Vagina (tissue), 2 donors: ENCODE measurements at regions not wholly inside any gene's neighbourhood (a gene's known extent, or its start where the extent isn't known, plus 50 kb on each side); places are given as distances from the start of the nearest gene placed in this dataset.

ENCODE experiments used
- DNase-seq, 2 donors: peaks; one replicate each; pipeline ENCODE4 v3.0.0-alpha.2; 2017; ENCODE audit errors: extremely low spot score in 2 of 2
- H3K27ac ChIP-seq: fragments of 200-600 bp; sonication (generic); one replicate; pipeline ENCODE4 v1.5.1; 2019
- H3K27me3 ChIP-seq: fragments of 200-600 bp; sonication (generic); one replicate; pipeline ENCODE4 v1.5.1; 2019
- H3K36me3 ChIP-seq, 2 donors: fragments of 200-600 bp; sonication (generic); one replicate each; pipeline ENCODE4 v1.5.1; 2017 to 2019
- H3K4me1 ChIP-seq: fragments of 200-600 bp; sonication (generic); one replicate; pipeline ENCODE4 v1.5.1; 2019
- H3K4me3 ChIP-seq, 2 donors: fragments of 200-600 bp; sonication (generic); 1 replicate in 1 of 2; 2 replicates in 1 of 2; pipeline ENCODE4 v1.5.1; 2016 to 2019
- H3K9me3 ChIP-seq: fragments of 200-600 bp; sonication (generic); one replicate; pipeline ENCODE4 v1.5.1; 2019
- CTCF ChIP-seq, 3 experiments: fragments of 450-650 bp in 2 of 3; fragments of 200-600 bp in 1 of 3; sonication (generic) in 1 of 3; IDR thresholded peaks; one replicate each; pipeline ENCODE4 v1.5.1; 2017 to 2019; ENCODE audit warnings: antibody characterized with exemption in 3 of 3, mild to moderate bottlenecking in 2 of 3, moderate library complexity in 2 of 3
- POLR2A ChIP-seq, 2 donors: fragments of 450-650 bp; IDR thresholded peaks; one replicate each; pipeline ENCODE4 v1.6.1; 2017; ENCODE audit warnings: antibody characterized with exemption in 2 of 2, mild to moderate bottlenecking in 2 of 2, moderate library complexity in 2 of 2
- POLR2AphosphoS5 ChIP-seq, 2 donors: sonication (generic); formaldehyde crosslinking; IDR thresholded peaks; one replicate each; pipeline ENCODE4 v1.9.0; 2017; ENCODE audit warnings: antibody characterized with exemption in 2 of 2, mild to moderate bottlenecking in 2 of 2, low read depth in 1 of 2; ENCODE audit not compliant: insufficient read depth in 1 of 2
- intact Hi-C: fragments of 100-400 bp; cut with DNase I; formaldehyde crosslinking; loops from one replicate; pipeline ENCODE4 v1.15.1; 2023

- intact Hi-C loops = no loop called here
- no peak overlapping the region for H3K4me3 ChIP-seq
- no peak for DNase-seq
- H3K27ac ChIP-seq = no peak overlapping the region
- H3K36me3 ChIP-seq = no peaks in the 10 kb centered on the region
- no peaks in the 10 kb centered on the region for H3K9me3 ChIP-seq
- H3K4me1 ChIP-seq = no peaks in the 10 kb centered on the region
- TF ChIP-seq CTCF (IDR thresholded peaks at IDR 0.05) (no peak), POLR2AphosphoS5 (IDR thresholded peaks at IDR 0.05; ENCODE audit: insufficient read depth in 1 of 2, low read depth in 1 of 2) (no peak), POLR2A (IDR thresholded peaks at IDR 0.05) (no peak)
- no peaks in the 10 kb centered on the region for H3K27me3 ChIP-seq
These were observed 248.6 kb downstream of the MATN1 start for GRCh38 chr1:30474818-30475200.

- intact Hi-C loops = no loop called here
- H3K27ac ChIP-seq = no peak overlapping the region
- H3K27me3 ChIP-seq = no peaks in the 10 kb centered on the region
- H3K9me3 ChIP-seq = no peaks in the 10 kb centered on the region
- no peaks in the 10 kb centered on the region for H3K36me3 ChIP-seq
- H3K4me1 ChIP-seq = no peaks in the 10 kb centered on the region
- no peak overlapping the region for H3K4me3 ChIP-seq
- no peak for DNase-seq
- TF ChIP-seq POLR2A (IDR thresholded peaks at IDR 0.05) = no peak
- no peak for TF ChIP-seq POLR2AphosphoS5 (IDR thresholded peaks at IDR 0.05; ENCODE audit: insufficient read depth in 1 of 2, low read depth in 1 of 2)
- no peak for TF ChIP-seq CTCF (IDR thresholded peaks at IDR 0.05)
These were observed 249.2 kb downstream of the MATN1 start for GRCh38 chr1:30473922-30474817.

GRCh38 chr1:30472526-30472925 lies 250.9 kb downstream of the MATN1 start:
- no peaks in the 10 kb centered on the region for H3K27me3 ChIP-seq
- DNase-seq = no peak
- TF ChIP-seq CTCF (IDR thresholded peaks at IDR 0.05) = no peak
- TF ChIP-seq POLR2A (IDR thresholded peaks at IDR 0.05) = no peak
- TF ChIP-seq POLR2AphosphoS5 (IDR thresholded peaks at IDR 0.05; ENCODE audit: insufficient read depth in 1 of 2, low read depth in 1 of 2) = no peak
- no peak overlapping the region for H3K27ac ChIP-seq
- H3K4me3 ChIP-seq = no peak overlapping the region
- intact Hi-C loops = no loop called here
- no peaks in the 10 kb centered on the region for H3K4me1 ChIP-seq
- H3K36me3 ChIP-seq = no peaks in the 10 kb centered on the region
- no peaks in the 10 kb centered on the region for H3K9me3 ChIP-seq

GRCh38 chr1:30472009-30472408 lies 251.4 kb downstream of the MATN1 start:
- Histone ChIP-seq H3K27ac (no peak overlapping the region), H3K4me3 (no peak overlapping the region), H3K4me1 (no peaks in the 10 kb centered on the region), H3K9me3 (no peaks in the 10 kb centered on the region), H3K27me3 (no peaks in the 10 kb centered on the region), H3K36me3 (no peaks in the 10 kb centered on the region)
- intact Hi-C loops = no loop called here
- no peak for TF ChIP-seq POLR2A (IDR thresholded peaks at IDR 0.05)
- DNase-seq = no peak

- DNase-seq = no peak
- H3K4me3 ChIP-seq = no peak overlapping the region
- H3K27me3 ChIP-seq = no peaks in the 10 kb centered on the region
- no peaks in the 10 kb centered on the region for H3K9me3 ChIP-seq
- H3K36me3 ChIP-seq = no peaks in the 10 kb centered on the region
- no peak for TF ChIP-seq CTCF (IDR thresholded peaks at IDR 0.05)
- no peak for TF ChIP-seq POLR2A (IDR thresholded peaks at IDR 0.05)
- no peak for TF ChIP-seq POLR2AphosphoS5 (IDR thresholded peaks at IDR 0.05; ENCODE audit: insufficient read depth in 1 of 2, low read depth in 1 of 2)
- no peak overlapping the region for H3K27ac ChIP-seq
- intact Hi-C loops = no loop called here
- no peaks in the 10 kb centered on the region for H3K4me1 ChIP-seq
These were observed 252.1 kb downstream of the MATN1 start for GRCh38 chr1:30471307-30471706.
